GM23338 (cell line): ENCODE measurements at regions not wholly inside any gene's neighbourhood (a gene's known extent, or its start where the extent isn't known, plus 50 kb on each side); places are given as distances from the start of the nearest gene placed in this dataset.

Source experiments
- ATAC-seq: fragments of 200-7000 bp; cut with Tn5 transposase; 3 replicates; pipeline ENCODE4 v1.9.1; 2020
- DNase-seq: peaks from one replicate; pipeline ENCODE4 v3.0.0-alpha.2; 2015; ENCODE audit warnings: low spot score
- H2AFZ ChIP-seq: fragments of 200-600 bp; sonication (generic); 2 replicates; pipeline ENCODE4 v1.8.0; 2016; ENCODE audit warnings: antibody characterized with exemption, mild to moderate bottlenecking, moderate library complexity
- H3F3A ChIP-seq: fragments of 200-600 bp; sonication (generic); replicated peaks from 2 replicates; pipeline ENCODE4 v1.8.0; 2017; ENCODE audit warnings: antibody characterized with exemption, mixed run types, low read depth
- H3K27ac ChIP-seq: fragments of 200-600 bp; sonication (generic); 2 replicates; pipeline ENCODE4 v1.6.1; 2016; ENCODE audit warnings: low read depth
- H3K27me3 ChIP-seq: fragments of 200-600 bp; sonication (generic); 2 replicates; pipeline ENCODE4 v1.8.0; 2016; ENCODE audit warnings: mild to moderate bottlenecking, mixed run types, moderate library complexity; ENCODE audit not compliant: insufficient read depth
- H3K36me3 ChIP-seq: fragments of 200-600 bp; sonication (generic); 2 replicates; pipeline ENCODE4 v1.8.0; 2016; ENCODE audit warnings: mild to moderate bottlenecking; ENCODE audit not compliant: insufficient read depth
- H3K4me1 ChIP-seq: fragments of 200-600 bp; sonication (generic); 2 replicates; pipeline ENCODE4 v1.8.0; 2016; ENCODE audit warnings: mild to moderate bottlenecking, moderate library complexity; ENCODE audit not compliant: insufficient read depth
- H3K4me2 ChIP-seq: fragments of 200-600 bp; sonication (generic); 2 replicates; pipeline ENCODE4 v1.7.1; 2017; ENCODE audit warnings: mixed run types
- H3K4me3 ChIP-seq: fragments of 200-600 bp; sonication (generic); 2 replicates; pipeline ENCODE4 v1.6.1; 2016; ENCODE audit warnings: mixed run types
- H3K79me2 ChIP-seq: fragments of 200-600 bp; sonication (generic); replicated peaks from 2 replicates; pipeline ENCODE4 v1.8.0; 2017; ENCODE audit warnings: mild to moderate bottlenecking; ENCODE audit not compliant: insufficient read depth
- H3K9me2 ChIP-seq: fragments of 200-600 bp; sonication (generic); 2 replicates; pipeline ENCODE4 v1.8.0; 2017; ENCODE audit not compliant: insufficient read depth
- H4K20me1 ChIP-seq: fragments of 200-600 bp; sonication (generic); replicated peaks from 2 replicates; pipeline ENCODE4 v1.8.0; 2017; ENCODE audit warnings: mild to moderate bottlenecking; ENCODE audit not compliant: insufficient read depth
- H3K27ac Mint-ChIP-seq: 2 replicates; pipeline ENCODE4 v1.8.0; 2020; ENCODE audit warnings: inconsistent platforms, mild to moderate bottlenecking, moderate library complexity, mixed read lengths
- H3K27me3 Mint-ChIP-seq: 3 replicates; pipeline ENCODE4 v1.8.0; 2022; ENCODE audit warnings: low read depth, mild to moderate bottlenecking, moderate library complexity, mixed read lengths, inconsistent platforms; ENCODE audit not compliant: insufficient read depth, poor library complexity
- H3K36me3 Mint-ChIP-seq: 3 replicates; pipeline ENCODE4 v1.8.0; 2021; ENCODE audit warnings: low read depth, mild to moderate bottlenecking, inconsistent platforms, moderate library complexity, mixed read lengths
- H3K4me1 Mint-ChIP-seq: 3 replicates; pipeline ENCODE4 v1.8.0; 2020; ENCODE audit warnings: mild to moderate bottlenecking, inconsistent platforms, mixed read lengths
- H3K4me3 Mint-ChIP-seq: 3 replicates; pipeline ENCODE4 v1.8.0; 2021; ENCODE audit warnings: moderate library complexity, mild to moderate bottlenecking, inconsistent platforms, mixed read lengths
- H3K9me3 Mint-ChIP-seq: 3 replicates; pipeline ENCODE4 v1.8.0; 2020; ENCODE audit warnings: moderate library complexity, mild to moderate bottlenecking, inconsistent platforms, mixed read lengths
- CTCF ChIP-seq, 2 experiments: fragments of 200-600 bp in 1 of 2; sonication (generic) in 1 of 2; conservative IDR thresholded peaks; 2 replicates each; pipeline versions ENCODE4 v1.5.1 to v1.6.1; 2016 to 2017; ENCODE audit warnings: antibody characterized with exemption in 2 of 2, low read depth in 2 of 2, mild to moderate bottlenecking in 2 of 2, moderate library complexity in 1 of 2
- EZH2 ChIP-seq: fragments of 200-600 bp; sonication (generic); IDR thresholded peaks from one replicate; pipeline ENCODE4 v1.8.0; 2017; ENCODE audit warnings: antibody characterized with exemption, mild to moderate bottlenecking, low read depth; ENCODE audit not compliant: unreplicated experiment
- EZH2phosphoT487 ChIP-seq: fragments of 200-600 bp; sonication (generic); IDR thresholded peaks from one replicate; pipeline ENCODE4 v1.8.1; 2018; ENCODE audit warnings: antibody characterized with exemption; ENCODE audit not compliant: unreplicated experiment
- JUNB ChIP-seq: IDR thresholded peaks from one replicate; pipeline ENCODE4 v1.6.1; 2016; ENCODE audit warnings: antibody characterized with exemption; ENCODE audit not compliant: unreplicated experiment
- NANOG ChIP-seq: IDR thresholded peaks from 2 replicates; pipeline ENCODE4 v1.6.1; 2016; ENCODE audit warnings: antibody characterized with exemption, borderline replicate concordance
- POLR2AphosphoS5 ChIP-seq: IDR thresholded peaks from 2 replicates; pipeline ENCODE4 v1.6.1; 2016; ENCODE audit warnings: antibody characterized with exemption, low read depth
- REST ChIP-seq: IDR thresholded peaks from one replicate; pipeline ENCODE4 v1.6.1; 2018; ENCODE audit warnings: antibody characterized with exemption; ENCODE audit not compliant: unreplicated experiment
- STAT1 ChIP-seq: IDR thresholded peaks from one replicate; pipeline ENCODE4 v1.6.1; 2016; ENCODE audit warnings: antibody characterized with exemption; ENCODE audit not compliant: unreplicated experiment
- ZNF114 ChIP-seq: fragments of 250-450 bp; sonication (Bioruptor Pico); IDR thresholded peaks from 2 replicates; pipeline ENCODE4 v1.5.0; 2020; ENCODE audit warnings: mild to moderate bottlenecking, moderate library complexity
- ZNF331 ChIP-seq: fragments of 250-450 bp; sonication (Bioruptor Pico); IDR thresholded peaks from 2 replicates; pipeline ENCODE4 v1.5.0; 2020; ENCODE audit warnings: low read depth, mild to moderate bottlenecking, moderate library complexity
- ZNF462 ChIP-seq: fragments of 250-450 bp; sonication (Bioruptor Pico); IDR thresholded peaks from 2 replicates; pipeline ENCODE4 v1.5.0; 2020; ENCODE audit warnings: mild to moderate bottlenecking, moderate library complexity

GRCh38 chr15:94001255-94001801 lies 230.0 kb upstream of the MCTP2 start:
- no peaks in the 10 kb centered on the region for H3K4me1 ChIP-seq
- H3K4me3 Mint-ChIP-seq = no peak overlapping the region
- no peak overlapping the region for H3K4me3 ChIP-seq
- no peaks in the 10 kb centered on the region for H3K27me3 Mint-ChIP-seq
- H3K27ac ChIP-seq = no peak overlapping the region
- DNase-seq = no peak
- H3F3A ChIP-seq = no peaks in the 10 kb centered on the region
- no peak overlapping the region for H3K4me2 ChIP-seq
- TF ChIP-seq NANOG = no peak
- TF ChIP-seq JUNB = no peak
- no peaks in the 10 kb centered on the region for H3K4me1 Mint-ChIP-seq
- no peaks in the 10 kb centered on the region for H3K36me3 ChIP-seq
- no peaks in the 10 kb centered on the region for H3K9me3 Mint-ChIP-seq
- H3K27ac Mint-ChIP-seq = no peak overlapping the region
- no peaks in the 10 kb centered on the region for H4K20me1 ChIP-seq
- H3K79me2 ChIP-seq = no peaks in the 10 kb centered on the region
- no peaks in the 10 kb centered on the region for H3K9me2 ChIP-seq
- H3K36me3 Mint-ChIP-seq = no peaks in the 10 kb centered on the region
- H2AFZ ChIP-seq = no peak overlapping the region
- ATAC-seq = no peak
- H3K27me3 ChIP-seq = no peaks in the 10 kb centered on the region

- Histone ChIP-seq H3K79me2 (no peaks in the 10 kb centered on the region), H3K9me2 (no peaks in the 10 kb centered on the region), H3K36me3 (no peaks in the 10 kb centered on the region), H3K4me1 (no peaks in the 10 kb centered on the region), H3K4me3 (no peak overlapping the region), H2AFZ (no peak overlapping the region), H3K4me2 (no peak overlapping the region), H4K20me1 (no peaks in the 10 kb centered on the region), H3K27me3 (no peaks in the 10 kb centered on the region), H3F3A (no peaks in the 10 kb centered on the region), H3K27ac (no peak overlapping the region)
- Mint-ChIP-seq H3K9me3 (no peaks in the 10 kb centered on the region), H3K4me1 (no peaks in the 10 kb centered on the region), H3K36me3 (no peaks in the 10 kb centered on the region), H3K4me3 (no peak overlapping the region), H3K27ac (no peak overlapping the region), H3K27me3 (no peaks in the 10 kb centered on the region)
- ATAC-seq (peak; percentile 86), DNase-seq (peak; percentile 43)
- TF ChIP-seq CTCF (conservative IDR thresholded peaks at IDR 0.05; ENCODE audit: low read depth in 2 of 2) = no peak
- TF ChIP-seq REST = no peak
- no peak for TF ChIP-seq JUNB
- no peak for TF ChIP-seq POLR2AphosphoS5
- TF ChIP-seq STAT1 = no peak
- TF ChIP-seq ZNF331 = no peak
- TF ChIP-seq EZH2 = no peak
- no peak for TF ChIP-seq ZNF114 (CRISPR knock-in tag)
- TF ChIP-seq EZH2phosphoT487 = no peak
- TF ChIP-seq NANOG = no peak
- no peak for TF ChIP-seq ZNF462 (CRISPR knock-in tag)
Observed at GRCh38 chr15:94000606-94001005, 230.8 kb upstream of the MCTP2 start.
